ENCODE measurements at regions not wholly inside any gene's neighbourhood (a gene's known extent, or its start where the extent isn't known, plus 50 kb on each side); places are given as distances from the start of the nearest gene placed in this dataset.

- no peak for TF ChIP-seq EZH2phosphoT487 (conservative IDR thresholded peaks at IDR 0.05; ENCODE audit: low read length)
- no peak for TF ChIP-seq CTCF (IDR thresholded peaks at IDR 0.05; ENCODE audit: insufficient read depth, low read length, poor library complexity, severe bottlenecking)
Observed at GRCh38 chr5:2496126-2496525, 255.4 kb downstream of the IRX2 start.
